ENCODE measurements at regions not wholly inside any gene's neighbourhood (a gene's known extent, or its start where the extent isn't known, plus 50 kb on each side); places are given as distances from the start of the nearest gene placed in this dataset.

GRCh38 chr3:72120039-72120438 is 335.1 kb upstream of the PROK2 start:
- TF ChIP-seq CTCF (conservative IDR thresholded peaks at IDR 0.05; ENCODE audit: low read depth, low read length) (no peak), EZH2 (IDR thresholded peaks at IDR 0.05; ENCODE audit: borderline replicate concordance, low read depth, low read length, poor library complexity, severe bottlenecking) (no peak)
